ENCODE measurements at regions not wholly inside any gene's neighbourhood (a gene's known extent, or its start where the extent isn't known, plus 50 kb on each side); places are given as distances from the start of the nearest gene placed in this dataset.

GRCh38 chr7:31457551-31457950 lies 56.3 kb upstream of the ITPRID1 start:
- in situ Hi-C loops (cut with HindIII; ENCODE audit: low sequenced_read_pairs), result no loop called here
- DNase-seq (ENCODE audit: low read depth, low spot score), result no peak
- no peak for TF ChIP-seq CTCF (IDR thresholded peaks at IDR 0.05; ENCODE audit: low read depth, low read length)
- H3K4me3 ChIP-seq (ENCODE audit: low read depth, low read length), result no peak overlapping the region

DNA sequence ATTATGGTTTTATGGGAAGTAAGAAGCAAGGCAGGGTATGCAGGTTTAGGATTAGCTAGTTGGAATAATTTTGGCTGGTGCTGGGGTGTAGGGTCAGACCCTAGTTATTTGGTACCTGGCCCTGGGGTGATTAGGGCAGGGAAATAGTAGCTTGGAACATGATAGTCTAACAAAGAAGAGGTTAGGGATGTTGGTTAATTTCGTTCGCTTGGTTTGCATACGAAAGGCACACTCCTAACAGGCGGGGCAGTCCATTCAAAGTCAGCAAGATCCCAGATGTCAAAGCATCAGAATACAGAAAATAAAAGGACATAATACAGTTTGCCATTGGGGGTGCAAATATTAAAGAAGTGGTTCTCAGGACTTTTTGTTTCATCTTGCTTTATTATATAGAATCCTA lies 55.7 kb upstream of the ITPRID1 start:
- no peak for TF ChIP-seq CTCF (IDR thresholded peaks at IDR 0.05; ENCODE audit: low read depth, low read length)
- no peak for DNase-seq (ENCODE audit: low read depth, low spot score)
- no peak overlapping the region for H3K4me3 ChIP-seq (ENCODE audit: low read depth, low read length)
- in situ Hi-C loops (cut with HindIII; ENCODE audit: low sequenced_read_pairs), result no loop called here

DNA sequence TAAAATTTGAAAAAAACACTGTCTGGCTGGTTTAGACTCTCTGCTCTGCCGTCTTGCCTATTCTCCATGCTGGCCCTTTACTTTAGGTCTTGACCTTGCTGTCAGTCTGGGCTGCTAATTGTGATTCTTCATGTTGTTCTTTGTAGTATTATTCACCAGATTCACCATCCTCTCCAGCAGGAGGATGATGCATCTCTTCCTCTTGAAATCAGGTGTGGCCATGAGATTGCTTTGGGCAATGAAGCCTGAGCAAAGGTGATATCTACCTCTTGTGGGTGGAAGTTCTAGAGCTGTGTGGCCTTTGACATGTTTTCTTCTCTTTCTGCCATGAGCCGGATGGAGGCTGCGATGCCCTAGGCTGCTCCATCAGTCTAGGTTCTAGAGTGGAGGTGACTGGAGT lies 51.3 kb upstream of the ITPRID1 start:
- no peak for TF ChIP-seq CTCF (IDR thresholded peaks at IDR 0.05; ENCODE audit: low read depth, low read length)
- DNase-seq (ENCODE audit: low read depth, low spot score), result no peak
- in situ Hi-C loops (cut with HindIII; ENCODE audit: low sequenced_read_pairs), result no loop called here
- no peak overlapping the region for H3K4me3 ChIP-seq (ENCODE audit: low read depth, low read length)

All from astrocyte of the spinal cord (primary cell).